ENCODE measurements at regions not wholly inside any gene's neighbourhood (a gene's known extent, or its start where the extent isn't known, plus 50 kb on each side); places are given as distances from the start of the nearest gene placed in this dataset.

DNA sequence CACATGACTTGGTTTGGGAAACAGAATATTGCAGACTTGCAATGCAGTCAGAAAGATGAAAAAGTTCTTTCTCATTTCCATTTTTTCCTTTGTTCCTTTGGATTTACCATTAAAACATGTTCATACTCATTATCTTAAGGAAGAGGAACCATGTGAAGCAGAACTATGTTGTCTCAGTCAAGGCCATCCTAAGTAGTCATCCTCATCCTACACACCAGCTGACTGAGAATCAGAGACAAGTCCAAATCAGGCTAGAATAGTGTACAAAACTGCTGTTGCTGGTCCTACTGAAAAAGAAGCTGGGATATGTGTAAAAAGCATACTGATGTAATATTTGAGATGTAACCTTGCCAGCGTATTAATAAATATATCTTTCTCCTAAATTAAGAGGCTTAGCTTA, 433.4 kb downstream of the SLITRK5 start:
- TF ChIP-seq EZH2 (IDR thresholded peaks at IDR 0.05): no peak
- TF ChIP-seq, protein P1, sequence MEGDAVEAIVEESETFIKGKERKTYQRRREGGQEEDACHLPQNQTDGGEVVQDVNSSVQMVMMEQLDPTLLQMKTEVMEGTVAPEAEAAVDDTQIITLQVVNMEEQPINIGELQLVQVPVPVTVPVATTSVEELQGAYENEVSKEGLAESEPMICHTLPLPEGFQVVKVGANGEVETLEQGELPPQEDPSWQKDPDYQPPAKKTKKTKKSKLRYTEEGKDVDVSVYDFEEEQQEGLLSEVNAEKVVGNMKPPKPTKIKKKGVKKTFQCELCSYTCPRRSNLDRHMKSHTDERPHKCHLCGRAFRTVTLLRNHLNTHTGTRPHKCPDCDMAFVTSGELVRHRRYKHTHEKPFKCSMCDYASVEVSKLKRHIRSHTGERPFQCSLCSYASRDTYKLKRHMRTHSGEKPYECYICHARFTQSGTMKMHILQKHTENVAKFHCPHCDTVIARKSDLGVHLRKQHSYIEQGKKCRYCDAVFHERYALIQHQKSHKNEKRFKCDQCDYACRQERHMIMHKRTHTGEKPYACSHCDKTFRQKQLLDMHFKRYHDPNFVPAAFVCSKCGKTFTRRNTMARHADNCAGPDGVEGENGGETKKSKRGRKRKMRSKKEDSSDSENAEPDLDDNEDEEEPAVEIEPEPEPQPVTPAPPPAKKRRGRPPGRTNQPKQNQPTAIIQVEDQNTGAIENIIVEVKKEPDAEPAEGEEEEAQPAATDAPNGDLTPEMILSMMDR (IDR thresholded peaks at IDR 0.05): no peak
- TF ChIP-seq EZH2phosphoT487 (IDR thresholded peaks at IDR 0.05): no peak

Data from neural progenitor cell (in vitro differentiated cells).